NCI-H524 (cell line): ENCODE measurements at regions not wholly inside any gene's neighbourhood (a gene's known extent, or its start where the extent isn't known, plus 50 kb on each side); places are given as distances from the start of the nearest gene placed in this dataset.

Experiments
- DNase-seq, 2 experiments: peaks; one replicate each; lab custom pipeline; 2025; lab: John Stamatoyannopoulos, UW

DNA sequence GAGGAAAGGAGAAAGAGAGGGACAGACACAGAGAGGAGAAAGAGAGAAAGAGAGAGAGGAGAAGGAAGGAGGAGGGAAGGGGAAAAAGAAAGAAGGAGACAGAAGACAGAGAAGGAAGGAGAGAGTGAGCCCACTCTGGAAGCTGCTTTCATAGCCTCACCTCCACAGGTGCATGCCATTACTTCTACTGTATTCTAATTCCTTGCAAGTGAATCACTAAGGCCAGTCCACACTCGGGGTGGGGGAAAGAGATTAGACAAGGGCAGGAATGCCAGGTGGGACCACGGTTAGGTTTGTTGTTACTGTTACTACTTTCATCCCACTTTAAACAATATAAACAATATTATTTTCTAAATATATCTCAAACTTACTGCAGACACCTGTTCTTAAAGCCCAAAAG lies 684.5 kb upstream of the ARGLU1 start:
- no peak for DNase-seq

DNA sequence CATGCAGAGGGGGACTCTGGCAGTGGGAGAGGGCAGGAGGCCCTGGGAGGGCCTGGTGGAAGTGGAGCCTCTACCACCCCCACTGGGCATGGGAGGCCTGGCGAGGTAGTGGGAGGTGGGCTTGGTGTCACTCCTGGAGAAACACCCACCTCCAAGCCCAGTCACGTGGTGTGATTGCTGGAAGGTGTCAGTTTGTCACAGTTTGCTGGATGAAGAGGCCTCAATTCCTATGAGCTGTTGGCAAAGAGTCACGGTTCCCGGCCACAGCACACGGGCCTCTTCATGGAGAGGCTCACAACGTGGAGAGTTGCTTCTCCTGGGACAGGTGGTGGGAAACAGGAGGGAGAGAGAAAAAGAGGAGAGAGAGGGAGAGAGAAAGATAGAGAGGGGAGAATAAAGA lies 684.1 kb upstream of the ARGLU1 start:
- DNase-seq = no peak

DNA sequence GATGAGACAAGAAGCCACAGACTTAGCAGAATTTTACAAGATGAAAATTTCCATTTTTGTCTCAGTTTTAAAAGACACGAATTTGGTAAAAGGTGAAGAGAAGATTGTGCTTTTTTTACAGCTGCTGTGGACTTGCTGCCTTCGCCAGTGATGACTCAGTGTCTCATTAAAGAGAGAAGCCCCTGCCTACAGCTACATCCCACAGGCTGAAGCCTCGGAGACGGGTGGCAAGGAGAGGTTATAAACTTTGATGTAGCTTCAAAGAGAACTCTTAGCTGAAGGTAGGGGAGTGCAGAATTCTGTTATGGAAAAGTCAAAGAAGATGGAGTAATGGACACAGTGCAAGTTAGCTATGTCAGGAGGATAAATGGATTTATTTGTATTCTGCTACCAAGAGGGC lies 683.4 kb upstream of the ARGLU1 start:
- no peak for DNase-seq

GRCh38 chr13:107250628-107251027 lies 682.7 kb upstream of the ARGLU1 start:
- no peak for DNase-seq

GRCh38 chr13:107244241-107244640 lies 676.3 kb upstream of the ARGLU1 start:
- DNase-seq = no peak

- DNase-seq = no peak
Observed at GRCh38 chr13:107242138-107242537, 674.2 kb upstream of the ARGLU1 start.

- no peak for DNase-seq
Observed at GRCh38 chr13:107241381-107241780, 673.4 kb upstream of the ARGLU1 start.

GRCh38 chr13:107239213-107239612 lies 671.3 kb upstream of the ARGLU1 start:
- DNase-seq = no peak

DNA sequence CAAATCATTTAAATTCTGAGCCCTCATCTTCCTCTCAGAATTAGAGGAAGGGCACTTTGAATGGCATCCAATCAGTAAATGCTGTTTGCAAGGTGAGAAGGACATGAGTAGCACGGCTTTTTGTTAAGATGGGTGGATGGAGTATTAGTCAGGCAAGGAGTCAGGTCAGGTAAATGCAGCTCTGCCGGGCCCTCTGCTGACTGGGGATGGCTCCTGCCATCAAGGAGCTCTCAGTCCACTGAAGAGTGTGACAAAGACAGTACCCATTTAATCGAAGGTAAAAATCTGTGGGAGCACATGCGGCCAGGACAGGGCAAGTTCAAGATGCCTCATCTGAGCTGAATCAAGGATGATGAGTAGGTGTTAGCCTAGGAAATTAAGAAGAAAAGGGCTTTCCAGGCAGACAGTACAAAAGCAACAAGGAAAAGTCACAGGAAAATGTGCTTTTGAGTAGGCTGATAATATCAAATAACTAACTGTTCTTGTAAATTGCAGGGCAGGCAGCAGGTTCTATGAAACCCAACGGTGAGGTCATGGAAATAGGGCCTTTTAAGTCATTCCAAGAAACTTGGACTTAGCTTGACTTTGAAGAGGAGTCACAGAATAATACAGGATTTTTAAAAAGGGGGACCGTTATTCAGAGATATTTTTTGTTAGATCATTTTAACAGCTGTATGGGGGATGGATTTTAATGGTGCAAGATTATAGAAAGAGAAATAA lies 670.5 kb upstream of the ARGLU1 start:
- DNase-seq = no peak

DNA sequence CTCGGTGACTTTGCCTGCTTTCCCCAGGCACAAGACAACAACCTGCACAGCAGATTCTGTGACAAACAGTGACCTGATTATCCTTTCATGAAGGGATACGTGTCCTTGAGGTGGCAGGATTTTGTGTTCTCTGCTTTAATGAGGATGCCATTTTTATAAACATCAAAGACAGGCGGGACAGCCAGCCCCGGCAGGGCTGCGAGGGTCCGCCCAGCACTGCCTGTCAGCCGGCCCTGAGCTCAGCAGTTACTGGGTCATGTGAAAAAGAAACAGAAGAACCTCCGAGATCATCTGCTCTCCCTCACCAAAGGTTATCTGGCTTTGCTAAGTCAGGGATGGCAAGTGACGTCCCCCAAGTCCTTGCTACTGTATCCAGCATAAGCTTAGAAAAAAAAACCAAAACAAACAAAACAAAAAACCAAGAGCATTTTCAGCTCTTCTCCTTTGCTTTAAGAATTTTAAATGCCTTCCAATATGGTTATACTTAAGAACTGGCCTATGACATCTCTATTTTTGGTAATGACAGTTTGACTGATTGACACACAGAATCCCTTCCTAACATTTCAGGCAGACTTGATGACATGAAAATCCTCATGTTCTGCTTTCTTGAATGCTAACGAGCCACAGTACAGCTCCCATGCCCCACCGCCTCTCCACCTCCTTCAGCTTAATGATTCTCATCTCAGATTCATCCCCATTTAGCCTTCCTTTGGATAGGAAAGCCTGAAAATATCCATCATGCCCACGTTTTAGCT lies 666.6 kb upstream of the ARGLU1 start:
- no peak for DNase-seq

GRCh38 chr13:107233541-107233940 lies 665.6 kb upstream of the ARGLU1 start:
- DNase-seq = no peak

GRCh38 chr13:107231944-107232343 lies 664.0 kb upstream of the ARGLU1 start:
- no peak for DNase-seq

GRCh38 chr13:107223867-107224266 lies 655.9 kb upstream of the ARGLU1 start:
- DNase-seq = no peak

DNA sequence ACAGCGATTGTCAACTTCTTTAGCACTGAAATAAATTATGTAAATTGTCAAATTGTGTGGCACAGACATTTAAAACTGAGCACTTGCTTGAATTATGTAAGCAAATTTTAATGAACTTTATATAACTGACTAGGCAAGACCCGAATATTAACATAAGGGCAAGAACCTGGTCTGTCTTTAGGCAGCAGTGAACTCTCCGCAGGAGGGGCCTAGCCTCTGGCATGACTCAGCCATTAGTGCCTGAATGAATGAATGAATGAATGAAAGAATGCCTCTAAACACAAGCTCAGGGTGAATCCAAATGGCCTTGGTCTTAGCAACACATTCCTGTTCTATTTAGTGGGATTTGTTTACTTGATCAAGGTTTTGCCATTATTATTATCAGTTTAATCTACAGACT lies 654.7 kb upstream of the ARGLU1 start:
- DNase-seq = no peak

DNA sequence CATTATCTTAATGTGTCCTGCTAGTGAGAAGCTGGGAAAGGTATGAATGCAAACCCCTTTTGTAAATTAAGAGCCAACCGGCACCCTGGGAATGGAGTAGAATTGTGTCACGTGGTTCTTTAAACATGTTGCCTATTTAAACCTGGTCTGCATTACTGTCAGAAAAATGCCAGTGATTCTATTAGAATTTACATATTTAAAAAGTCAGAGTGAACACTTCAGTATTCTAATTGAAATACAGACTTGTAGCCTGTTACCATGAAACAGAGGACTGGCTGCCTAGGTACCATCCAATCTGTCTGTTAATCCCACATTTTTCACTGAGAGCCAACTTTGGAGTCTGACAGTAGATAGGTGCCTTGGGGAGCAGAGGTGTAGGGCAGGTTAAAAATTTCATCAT lies 652.3 kb upstream of the ARGLU1 start:
- DNase-seq = no peak

- no peak for DNase-seq
Observed at GRCh38 chr13:107217251-107217650, 649.3 kb upstream of the ARGLU1 start.

DNA sequence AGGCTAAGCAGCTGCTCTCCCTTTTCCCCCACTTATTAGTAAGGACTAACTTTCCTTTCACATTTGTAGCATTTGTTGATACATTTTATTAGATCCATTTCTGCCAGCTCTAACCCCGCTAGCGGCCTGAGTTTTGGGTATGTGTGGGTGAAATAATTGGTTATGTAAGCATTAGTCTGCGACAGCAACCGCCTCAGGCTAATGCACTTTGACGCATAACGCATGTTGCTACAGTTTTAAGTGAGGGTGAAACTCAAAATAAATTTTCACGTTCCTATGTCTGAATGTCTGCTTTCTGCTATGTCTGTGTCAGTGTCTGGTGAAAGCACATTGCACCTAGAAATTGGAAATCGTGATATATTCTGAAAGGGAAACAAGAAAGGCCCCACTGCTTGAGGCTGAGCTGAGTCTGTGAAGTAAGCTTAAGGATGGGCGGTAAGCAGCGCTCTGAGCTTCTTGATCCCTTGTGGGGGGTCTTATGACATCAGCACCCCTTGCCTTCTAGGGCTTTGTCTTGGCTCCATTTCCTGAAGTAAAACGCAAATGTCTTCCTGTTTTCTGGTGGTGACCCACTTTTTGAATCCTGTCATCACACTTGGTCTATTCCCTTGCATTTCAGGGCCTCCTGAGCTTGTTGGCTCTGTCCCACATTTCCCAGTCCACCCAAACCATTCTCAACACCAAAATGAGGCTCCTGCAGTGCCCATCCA lies 648.3 kb upstream of the ARGLU1 start:
- no peak for DNase-seq

DNA sequence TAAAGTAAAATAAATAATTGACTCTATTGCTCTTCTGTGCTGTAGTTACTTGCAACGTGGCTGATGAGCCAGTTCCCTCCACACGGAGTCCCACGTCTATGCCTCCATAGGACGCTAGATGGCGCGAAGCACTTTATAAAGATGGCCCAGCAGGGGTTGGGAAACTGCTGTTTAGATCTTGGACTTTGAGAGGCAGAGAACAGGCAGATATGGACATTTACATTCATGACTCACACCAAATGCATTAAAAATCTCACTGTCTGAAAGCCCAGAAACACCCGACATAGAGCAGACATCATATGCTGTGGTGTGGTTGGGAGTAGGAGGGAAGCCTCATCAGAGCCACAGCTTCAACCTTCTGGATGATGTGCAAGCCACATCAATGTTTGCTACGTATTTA lies 643.1 kb upstream of the ARGLU1 start:
- peak; percentile 50 to 81 for DNase-seq

DNA sequence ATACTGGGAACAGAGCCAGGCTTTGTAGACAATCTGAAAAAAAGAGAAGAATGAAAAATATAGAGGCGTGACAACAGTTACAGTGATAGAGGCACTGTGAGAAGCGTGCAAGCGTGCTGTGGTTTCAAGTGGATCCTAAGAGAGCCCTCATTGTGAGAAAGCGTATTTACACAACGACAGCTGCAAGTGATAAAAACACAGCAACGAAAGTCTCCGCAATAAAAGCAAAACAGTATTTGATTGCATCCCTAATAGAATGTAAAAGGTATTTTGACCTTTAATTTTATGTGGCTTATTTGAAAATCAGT lies 642.7 kb upstream of the ARGLU1 start:
- no peak for DNase-seq

GRCh38 chr13:107209824-107210722 lies 642.1 kb upstream of the ARGLU1 start:
- DNase-seq = no peak

- DNase-seq = no peak
Observed at GRCh38 chr13:107208889-107209288, 641.0 kb upstream of the ARGLU1 start.
